ENCODE measurements at regions not wholly inside any gene's neighbourhood (a gene's known extent, or its start where the extent isn't known, plus 50 kb on each side); places are given as distances from the start of the nearest gene placed in this dataset.

- no peak for DNase-seq (ENCODE audit: low spot score)
Measured at GRCh38 chr7:32428546-32428945, 61.6 kb downstream of the LSM5 start.

- peak; percentile 87 for DNase-seq (ENCODE audit: low spot score)
Measured at GRCh38 chr7:32427769-32428291, 62.4 kb downstream of the LSM5 start.

- DNase-seq (ENCODE audit: low spot score), result no peak
Measured at GRCh38 chr7:32416846-32417245, 73.3 kb downstream of the LSM5 start.

- no peak for DNase-seq (ENCODE audit: low spot score)
Measured at GRCh38 chr7:32415936-32416335, 74.2 kb downstream of the LSM5 start.

GRCh38 chr7:32415519-32415918, 74.7 kb downstream of the LSM5 start:
- DNase-seq (ENCODE audit: low spot score), result no peak

GRCh38 chr7:32412471-32412870, 77.7 kb downstream of the LSM5 start:
- no peak for DNase-seq (ENCODE audit: low spot score)

GRCh38 chr7:32410545-32410944, 79.6 kb downstream of the LSM5 start:
- DNase-seq (ENCODE audit: low spot score), result no peak

GRCh38 chr7:32406386-32406785, 83.8 kb downstream of the LSM5 start:
- DNase-seq (ENCODE audit: low spot score), result no peak

GRCh38 chr7:32403463-32404229, 86.5 kb downstream of the LSM5 start:
- DNase-seq (ENCODE audit: low spot score), result no peak

GRCh38 chr7:32400676-32401075, 89.5 kb downstream of the LSM5 start:
- DNase-seq (ENCODE audit: low spot score), result no peak

- no peak for DNase-seq (ENCODE audit: low spot score)
Measured at GRCh38 chr7:32399311-32399710, 90.9 kb downstream of the LSM5 start.

GRCh38 chr7:32395168-32395567, 95.0 kb downstream of the LSM5 start:
- no peak for DNase-seq (ENCODE audit: low spot score)

GRCh38 chr7:32393861-32394260, 96.3 kb downstream of the LSM5 start:
- DNase-seq (ENCODE audit: low spot score), result no peak

- DNase-seq (ENCODE audit: low spot score), result no peak
Measured at GRCh38 chr7:32390210-32390609, 100.0 kb downstream of the LSM5 start.

- no peak for DNase-seq (ENCODE audit: low spot score)
Measured at GRCh38 chr7:32385316-32385956, 104.7 kb downstream of the LSM5 start.

GRCh38 chr7:32381024-32381601, 109.1 kb downstream of the LSM5 start:
- no peak for DNase-seq (ENCODE audit: low spot score)

GRCh38 chr7:32379510-32380112, 110.6 kb downstream of the LSM5 start:
- DNase-seq (ENCODE audit: low spot score), result no peak

GRCh38 chr7:32378988-32379387, 111.2 kb downstream of the LSM5 start:
- no peak for DNase-seq (ENCODE audit: low spot score)

- no peak for DNase-seq (ENCODE audit: low spot score)
Measured at GRCh38 chr7:32364581-32364980, 125.6 kb downstream of the LSM5 start.

- DNase-seq (ENCODE audit: low spot score), result no peak
Measured at GRCh38 chr7:32360127-32360526, 130.1 kb downstream of the LSM5 start.

GRCh38 chr7:32357535-32358277, 132.5 kb downstream of the LSM5 start:
- no peak for DNase-seq (ENCODE audit: low spot score)

GRCh38 chr7:32347244-32347828, 142.8 kb downstream of the LSM5 start:
- peak; percentile 20 for DNase-seq (ENCODE audit: low spot score)
